Fibroblast of skin of scalp (primary cell): ENCODE measurements at regions not wholly inside any gene's neighbourhood (a gene's known extent, or its start where the extent isn't known, plus 50 kb on each side); places are given as distances from the start of the nearest gene placed in this dataset.
"Not testable (repeated sequence)": the region's sequence is repeated elsewhere in the genome, so short reads cannot be mapped to it uniquely, and the experiment has no call there.

Source experiments
- DNase-seq: peaks from one replicate; pipeline ENCODE4 v3.0.0-alpha.2; 2013

DNA sequence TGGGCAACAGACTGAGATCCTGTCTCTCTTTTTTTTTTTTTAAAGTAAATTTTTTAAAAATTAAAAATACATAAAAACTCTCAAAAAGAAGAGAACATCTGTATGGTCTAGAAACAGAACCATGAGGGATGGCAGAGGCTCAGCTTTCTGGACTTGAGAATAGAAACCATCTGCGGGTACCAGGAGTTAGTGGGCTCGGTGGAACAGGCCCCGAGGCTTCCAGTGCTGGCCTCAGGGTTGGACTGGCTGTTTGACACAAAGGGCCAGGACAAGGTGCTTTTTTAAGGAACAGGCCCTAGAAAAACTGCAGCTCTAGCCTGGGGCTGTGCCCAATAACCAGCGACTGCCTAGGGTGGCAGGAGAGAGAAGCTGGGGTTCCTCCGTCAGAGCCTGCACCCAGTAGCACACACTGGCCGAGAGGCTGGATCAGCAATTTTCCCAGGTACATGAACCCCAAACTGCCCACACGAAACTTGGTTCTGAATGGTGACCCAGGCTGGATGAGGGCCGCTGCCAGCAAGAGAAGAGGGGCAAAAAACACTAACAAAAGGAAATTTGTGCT, 131.0 kb upstream of the OLIG3 start:
- no peak for DNase-seq

DNA sequence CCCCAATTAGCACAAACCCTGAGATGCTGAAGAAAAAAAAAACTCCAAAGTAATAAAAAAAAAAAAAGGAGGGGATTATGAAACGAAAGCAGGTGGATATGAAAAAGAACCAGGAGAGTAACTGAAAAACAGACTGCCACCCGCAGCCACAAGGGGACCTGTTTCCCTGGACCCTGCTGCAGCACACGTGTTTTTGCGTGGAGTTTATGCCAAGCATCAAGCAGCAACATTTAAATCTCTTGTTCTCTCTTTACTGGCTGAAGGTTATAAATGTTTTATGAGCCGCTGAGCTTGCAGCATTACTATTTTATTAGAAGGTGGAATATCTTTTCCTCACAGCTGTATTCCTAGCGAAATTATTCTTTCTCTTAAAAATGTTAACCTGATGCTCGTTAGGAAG, 131.6 kb upstream of the OLIG3 start:
- no peak for DNase-seq

- DNase-seq = no peak
Measured at GRCh38 chr6:137630666-137631065, 136.5 kb upstream of the OLIG3 start.

DNA sequence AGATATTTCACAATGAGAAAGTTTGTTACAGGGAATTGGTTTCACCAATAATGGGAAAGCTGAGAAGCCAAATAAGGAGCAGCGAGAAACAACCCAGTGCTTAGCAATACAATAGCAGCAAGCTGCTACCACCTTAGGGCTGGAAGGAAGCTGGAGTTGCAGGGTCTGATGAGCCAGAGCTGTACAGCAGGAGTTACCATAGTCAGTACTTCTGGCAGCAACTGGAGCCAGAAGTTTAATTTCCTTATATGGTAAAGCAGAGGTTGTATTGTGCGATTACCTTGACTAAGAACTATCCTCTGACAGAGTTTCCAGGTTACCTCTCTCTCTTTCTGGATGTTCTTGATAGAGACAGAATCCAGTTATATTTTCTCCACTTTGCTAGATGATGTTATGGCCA, 137.1 kb upstream of the OLIG3 start:
- DNase-seq = no peak

GRCh38 chr6:137634177-137634576, 140.0 kb upstream of the OLIG3 start:
- DNase-seq = not testable (repeated sequence)

DNA sequence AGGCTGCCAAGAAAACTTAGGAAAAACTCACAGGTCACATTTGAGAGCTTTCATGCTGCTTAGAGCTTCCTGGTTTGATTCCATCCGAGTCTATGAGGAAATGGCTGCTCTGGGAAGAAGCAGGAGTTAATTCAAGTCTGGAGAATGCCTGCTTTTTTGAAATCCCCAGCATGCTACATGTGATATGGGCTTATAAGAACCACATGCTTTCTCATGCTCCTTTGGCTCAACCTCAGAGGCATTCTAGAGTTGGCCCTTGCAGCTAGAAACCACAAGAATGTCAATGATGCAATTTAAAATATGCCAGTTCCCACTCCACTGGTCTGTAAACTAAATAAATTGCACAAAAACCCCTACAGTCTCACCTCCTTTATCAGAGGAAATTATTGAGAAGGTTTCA, 142.9 kb upstream of the OLIG3 start:
- DNase-seq = peak; percentile 98

- DNase-seq = peak; percentile 16
Measured at GRCh38 chr6:137638926-137639706, 144.9 kb upstream of the OLIG3 start.

DNA sequence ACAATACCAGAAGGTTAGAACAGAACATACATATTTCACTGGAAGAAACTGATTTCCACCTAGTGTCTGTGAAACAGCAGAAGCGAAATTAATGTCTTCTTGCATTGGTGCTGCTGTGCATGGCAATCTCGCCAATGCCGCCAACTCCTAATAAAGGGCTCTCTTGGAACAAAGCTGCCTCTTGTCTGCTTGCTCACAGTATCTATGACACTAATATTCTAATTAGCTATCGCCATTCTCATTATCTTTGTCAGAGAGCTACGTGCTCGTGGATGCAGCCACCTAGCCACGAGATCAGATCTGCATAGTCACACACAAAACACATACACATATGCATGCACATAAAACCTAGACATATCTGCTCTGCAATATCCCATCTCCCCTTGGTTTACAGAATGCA, 145.9 kb upstream of the OLIG3 start:
- no peak for DNase-seq

DNA sequence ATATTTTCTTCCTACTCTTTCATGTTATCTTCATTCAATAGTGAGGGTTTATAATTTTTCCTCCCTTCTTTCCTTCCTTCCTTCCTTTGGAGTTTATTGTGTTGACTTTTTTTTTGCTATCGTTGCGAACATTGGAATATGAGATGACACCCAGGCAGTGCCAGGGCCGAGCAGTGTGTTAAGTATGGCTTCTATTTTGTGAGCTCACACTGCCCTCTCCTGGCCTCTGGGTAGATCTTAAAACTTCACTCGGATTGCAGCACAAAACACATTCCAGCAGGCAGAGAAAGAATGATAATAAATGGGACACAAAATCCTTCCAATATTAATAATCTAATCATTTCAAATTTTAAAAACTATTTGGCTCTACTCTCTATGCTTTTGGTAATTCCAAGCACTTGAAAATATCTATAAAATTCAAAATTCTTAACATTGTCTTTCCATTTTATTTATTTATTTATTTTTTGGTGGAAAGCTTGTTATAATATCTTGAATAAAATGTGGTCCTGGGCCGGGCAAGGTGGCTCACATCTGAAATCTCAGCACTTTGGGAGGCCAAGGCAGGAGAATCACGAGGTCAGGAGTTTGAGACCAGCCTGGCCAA, 147.4 kb upstream of the OLIG3 start:
- DNase-seq = peak; percentile 83

DNA sequence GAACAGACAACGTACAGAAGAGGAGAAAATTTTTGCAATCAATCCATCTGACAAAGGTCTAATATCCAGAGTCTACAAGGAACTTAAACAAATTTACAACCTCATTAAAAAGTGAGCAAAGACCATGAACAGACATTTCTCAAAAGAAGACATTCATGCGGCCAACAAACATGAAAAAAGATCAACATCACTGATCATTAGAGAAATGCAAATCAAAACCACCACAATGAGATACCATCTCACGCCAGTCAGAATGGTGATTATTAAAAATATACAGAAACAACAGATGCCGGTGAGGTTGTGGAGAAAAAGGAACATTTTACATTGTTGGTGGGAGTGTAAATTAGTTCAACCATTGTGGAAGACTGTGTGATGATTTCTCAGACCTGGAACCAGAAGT, 149.0 kb upstream of the OLIG3 start:
- not testable (repeated sequence) for DNase-seq

DNA sequence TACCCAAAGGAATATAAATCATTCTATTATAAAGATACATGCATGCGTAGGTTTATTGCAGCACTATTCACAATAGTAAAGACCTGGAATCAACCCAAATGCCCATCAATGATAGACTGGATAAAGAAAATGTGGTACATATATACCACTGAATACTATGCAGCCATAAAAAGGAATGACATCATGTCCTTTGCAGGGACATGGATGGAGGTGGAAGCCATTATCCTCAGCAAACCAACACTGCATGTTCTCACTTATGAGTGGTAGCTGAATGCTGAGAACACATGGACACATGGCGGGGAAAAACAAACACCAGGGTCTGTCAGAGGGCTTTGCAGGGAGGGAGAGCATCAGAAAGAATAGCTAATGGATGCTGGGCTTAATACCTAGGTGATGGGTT, 149.4 kb upstream of the OLIG3 start:
- not testable (repeated sequence) for DNase-seq

DNA sequence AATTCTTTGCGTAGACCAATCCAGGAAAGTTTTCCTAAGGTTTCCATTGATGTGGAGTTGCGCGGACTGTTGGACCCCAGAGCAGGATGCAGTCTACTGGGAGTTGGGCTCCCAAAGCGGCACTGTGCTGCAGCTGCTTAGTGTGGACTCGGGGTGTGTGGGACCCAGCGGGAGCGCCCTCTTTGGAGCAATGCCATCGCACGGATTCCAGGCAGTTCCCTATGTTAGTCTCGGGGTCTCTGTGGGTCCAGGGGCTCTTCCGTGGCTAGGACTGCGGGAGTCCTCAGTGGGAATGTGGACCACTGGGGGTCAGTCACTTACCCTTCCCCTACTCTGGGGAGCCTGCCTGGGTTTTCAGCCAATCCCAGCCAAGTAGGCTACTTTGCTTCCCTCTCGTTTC, 151.7 kb upstream of the OLIG3 start:
- DNase-seq = no peak

GRCh38 chr6:137646484-137646883, 152.3 kb upstream of the OLIG3 start:
- DNase-seq = peak; percentile 46

DNA sequence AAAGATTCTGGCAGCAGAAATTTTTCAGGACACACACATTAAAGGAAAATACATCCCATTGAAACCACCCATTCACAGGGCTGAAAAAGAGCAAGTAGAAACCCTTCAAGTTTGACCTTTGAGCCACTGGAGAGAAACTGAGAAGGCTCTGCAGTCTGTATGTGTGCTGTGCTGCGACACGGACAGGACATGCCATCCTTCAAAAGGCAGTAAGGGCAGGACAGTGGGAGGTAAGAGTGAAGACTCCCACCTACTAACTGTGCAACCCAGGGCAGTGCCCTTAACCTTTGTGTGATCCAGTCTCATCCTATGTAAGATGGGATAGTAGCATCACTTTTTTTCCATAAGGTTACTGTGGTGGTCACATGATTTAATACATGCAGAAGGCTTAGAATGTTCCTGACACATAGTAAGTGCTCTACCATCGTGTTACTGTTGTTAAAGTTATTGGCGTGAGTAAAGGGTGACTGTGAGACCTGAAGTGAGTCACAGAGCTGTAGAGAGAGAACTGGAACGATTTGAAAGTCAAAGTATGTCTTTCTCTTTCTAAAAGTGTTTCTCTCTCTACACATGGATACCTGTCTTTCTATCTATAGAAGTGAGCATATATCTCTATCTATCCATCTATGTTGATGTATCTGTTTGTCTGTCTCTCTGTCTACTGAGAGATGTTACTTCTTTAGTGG, 153.7 kb upstream of the OLIG3 start:
- DNase-seq = no peak

GRCh38 chr6:137650720-137651119, 156.5 kb upstream of the OLIG3 start:
- no peak for DNase-seq

GRCh38 chr6:137651178-137651577, 157.0 kb upstream of the OLIG3 start:
- no peak for DNase-seq

DNA sequence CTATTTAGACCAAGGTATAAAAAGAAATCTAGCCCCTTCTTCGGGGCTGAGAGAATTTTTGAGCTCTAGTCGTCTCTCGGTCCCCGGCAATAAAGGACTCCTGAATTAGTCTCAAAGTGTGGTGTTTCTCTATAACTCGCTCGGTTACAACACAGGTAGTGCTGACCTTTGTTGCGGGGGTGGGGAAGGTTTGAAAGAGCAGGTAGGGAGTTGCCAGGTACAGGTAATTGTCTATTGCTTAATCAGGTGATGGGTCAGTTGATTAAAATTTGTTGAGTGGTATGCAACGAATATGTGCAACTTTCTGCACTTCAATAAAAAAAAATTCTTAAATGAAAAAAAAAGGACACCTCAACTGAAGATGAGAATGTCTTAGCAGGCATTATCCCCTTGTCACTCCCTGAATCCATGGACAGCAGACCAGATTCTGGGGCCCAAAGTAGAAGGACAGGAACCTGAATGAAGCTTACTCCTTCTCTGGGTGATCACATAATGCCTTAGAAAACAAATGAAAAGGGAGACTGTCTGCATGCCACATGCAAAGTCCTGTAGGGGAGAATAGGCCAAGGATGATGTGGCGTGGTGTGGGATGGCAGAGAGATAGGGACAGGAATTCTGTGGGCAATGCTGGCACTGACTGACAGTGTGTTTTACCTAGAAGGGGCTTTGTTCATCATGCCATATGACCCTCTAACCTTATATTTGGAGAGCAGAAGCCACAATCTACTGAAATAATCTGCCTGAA, 157.6 kb upstream of the OLIG3 start:
- no peak for DNase-seq

DNA sequence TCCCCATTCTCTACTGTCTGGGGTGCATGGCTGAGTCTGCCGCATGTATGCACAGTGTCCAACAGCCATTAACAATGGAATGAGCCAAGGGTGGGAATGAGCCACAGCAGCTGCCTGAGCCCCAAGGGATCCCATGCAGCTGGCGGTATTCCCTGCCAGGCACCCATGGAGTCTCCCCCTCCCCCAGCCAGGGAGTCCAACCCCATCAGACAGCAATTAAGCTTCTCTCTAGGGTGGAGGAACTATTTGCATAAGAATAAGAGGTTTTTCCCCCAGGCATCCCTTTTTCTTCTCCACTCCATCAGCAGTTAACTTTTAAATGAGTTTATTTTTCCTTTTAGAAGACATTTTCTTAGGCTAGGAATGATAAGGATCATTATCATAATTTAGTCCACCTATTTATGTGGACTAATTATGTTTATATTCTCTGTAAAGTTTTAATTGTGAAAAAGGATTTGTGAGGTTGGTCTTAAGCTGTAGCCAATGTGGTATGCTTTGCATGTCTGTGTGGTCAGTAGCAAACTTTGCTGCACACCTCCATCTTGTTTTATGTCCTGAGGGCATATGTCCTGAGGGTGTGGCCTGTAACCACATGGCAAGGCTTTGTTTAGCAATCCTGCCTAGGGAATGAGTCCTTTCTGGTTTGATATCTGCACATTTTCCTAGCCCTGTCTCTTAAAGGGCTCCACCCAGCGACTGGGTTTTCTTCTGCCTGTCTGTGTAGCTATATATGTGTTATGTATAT, 158.9 kb upstream of the OLIG3 start:
- no peak for DNase-seq

- DNase-seq = no peak
Measured at GRCh38 chr6:137653706-137654059, 159.5 kb upstream of the OLIG3 start.

DNA sequence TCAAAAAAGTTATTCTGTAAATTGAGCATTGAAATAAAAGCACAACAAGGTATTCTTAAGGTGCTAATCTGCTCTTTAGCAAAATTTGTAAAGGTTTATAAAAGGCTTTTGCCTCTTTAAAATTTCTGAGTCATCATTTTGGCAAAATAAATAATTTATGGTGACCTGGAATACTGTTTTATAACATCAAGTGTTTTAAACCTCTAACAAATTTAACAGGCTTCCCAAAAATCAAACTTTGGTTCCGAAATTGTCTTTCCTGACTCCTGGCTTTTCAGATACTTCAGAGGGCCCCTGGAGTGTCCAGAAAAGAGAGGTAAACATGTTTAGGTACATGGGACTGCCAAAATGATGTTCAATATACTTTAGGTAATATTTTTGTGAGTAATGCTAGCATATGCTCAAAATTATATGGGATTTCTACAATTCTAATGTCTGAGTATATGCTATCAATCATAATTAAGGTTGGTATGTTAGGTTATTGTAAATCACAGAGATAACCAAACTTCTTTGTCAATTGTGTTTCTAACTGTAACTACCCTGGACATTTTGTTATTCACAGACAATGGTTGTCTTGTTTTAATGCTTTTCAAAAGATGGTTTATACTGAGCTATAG, 160.3 kb upstream of the OLIG3 start:
- no peak for DNase-seq

DNA sequence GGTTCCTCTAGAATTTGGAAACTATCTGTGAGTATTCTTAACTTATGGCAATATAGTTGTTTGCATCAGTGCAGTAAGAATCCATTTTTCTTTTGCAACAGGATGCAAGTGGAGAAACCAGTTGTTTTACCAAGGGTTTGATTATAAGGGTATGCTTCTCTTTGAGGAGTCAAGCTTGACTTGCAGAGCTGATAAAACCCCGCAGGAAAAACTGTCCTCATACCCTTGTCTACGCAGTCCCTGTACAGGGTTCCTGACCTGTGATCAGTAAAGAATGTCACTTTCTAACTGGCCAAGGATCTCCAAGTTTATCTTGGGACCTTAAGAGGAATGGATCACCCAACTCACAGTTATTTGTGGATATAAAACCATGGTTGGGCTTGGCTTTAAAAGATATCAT, 161.1 kb upstream of the OLIG3 start:
- DNase-seq = no peak

DNA sequence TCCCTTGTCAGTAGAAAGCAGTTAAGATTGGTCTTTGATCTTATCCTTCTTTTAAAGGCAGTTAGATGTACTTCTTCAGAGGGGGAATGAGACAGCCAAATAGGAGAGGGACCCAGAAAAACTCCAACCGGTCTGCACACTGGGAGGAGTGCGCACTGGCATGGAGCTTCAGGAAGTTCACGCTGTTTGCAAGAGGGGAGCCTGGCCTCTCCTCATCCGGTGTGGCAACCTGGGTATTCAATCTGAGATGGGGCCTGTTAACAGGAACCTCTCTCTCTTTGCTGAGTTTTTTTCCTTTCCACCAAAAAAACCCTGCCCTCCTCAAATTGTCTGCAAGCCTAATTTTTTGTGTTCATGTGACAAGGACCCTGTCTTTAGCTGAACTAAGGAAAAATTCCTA, 162.5 kb upstream of the OLIG3 start:
- no peak for DNase-seq
